ENCODE measurements at regions not wholly inside any gene's neighbourhood (a gene's known extent, or its start where the extent isn't known, plus 50 kb on each side); places are given as distances from the start of the nearest gene placed in this dataset.

- ATAC-seq, result no peak
- no peaks in the 10 kb centered on the region for H3K27me3 Mint-ChIP-seq
These were observed 638.3 kb upstream of the TMEM132C start for GRCh38 chr12:127628645-127629044.

GRCh38 chr12:127629066-127629820 lies 637.7 kb upstream of the TMEM132C start:
- ChIA-PET CTCF (no interaction called here), POLR2A (no interaction called here)
- Mint-ChIP-seq H3K4me1 (ENCODE audit: low read depth) (no peaks in the 10 kb centered on the region), H3K4me3 (no peak overlapping the region), H3K27ac (no peak overlapping the region), H3K36me3 (ENCODE audit: low read depth) (no peaks in the 10 kb centered on the region), H3K9me3 (peaks cover 4% of the 10 kb centered on the region), H3K27me3 (no peaks in the 10 kb centered on the region)
- no peak for ATAC-seq
- intact Hi-C loops (cut with micrococcal nuclease), result no loop called here
- no peak for TF ChIP-seq CTCF (IDR thresholded peaks at IDR 0.05)
- DNase-seq, result no peak

More at GRCh38 chr12:127628645-127629044, 638.3 kb upstream of the TMEM132C start:
- DNase-seq, result no peak
- Mint-ChIP-seq H3K9me3 (peaks cover 1% of the 10 kb centered on the region), H3K4me1 (ENCODE audit: low read depth) (no peaks in the 10 kb centered on the region), H3K27ac (no peak overlapping the region), H3K4me3 (no peak overlapping the region), H3K36me3 (ENCODE audit: low read depth) (no peaks in the 10 kb centered on the region)
- ChIA-PET CTCF (no interaction called here), POLR2A (no interaction called here)
- intact Hi-C loops (cut with micrococcal nuclease), result no loop called here
- TF ChIP-seq CTCF (IDR thresholded peaks at IDR 0.05), result no peak

- no peak overlapping the region for H3K27ac Mint-ChIP-seq
- DNase-seq (no peak), ATAC-seq (no peak)
- no peaks in the 10 kb centered on the region for H3K27me3 Mint-ChIP-seq
- ChIA-PET POLR2A (interaction anchor here (0.7 kb wide), 1 partner anchor 541 kb away, joined by 3 read pairs; no protein-coding TSS in a partner anchor), CTCF (no interaction called here)
- H3K4me3 Mint-ChIP-seq, result no peak overlapping the region
- intact Hi-C loops (cut with micrococcal nuclease), result no loop called here
- peaks cover 4% of the 10 kb centered on the region for H3K9me3 Mint-ChIP-seq
- no peaks in the 10 kb centered on the region for H3K4me1 Mint-ChIP-seq (ENCODE audit: low read depth)
- TF ChIP-seq CTCF (IDR thresholded peaks at IDR 0.05), result no peak
- no peaks in the 10 kb centered on the region for H3K36me3 Mint-ChIP-seq (ENCODE audit: low read depth)
These were observed 634.5 kb upstream of the TMEM132C start for GRCh38 chr12:127632461-127632860.

GRCh38 chr12:127635838-127636237 lies 631.1 kb upstream of the TMEM132C start:
- H3K9me3 Mint-ChIP-seq, result peaks cover 4% of the 10 kb centered on the region
- H3K27ac Mint-ChIP-seq, result no peak overlapping the region
- TF ChIP-seq CTCF (IDR thresholded peaks at IDR 0.05), result no peak
- ChIA-PET POLR2A (no interaction called here), CTCF (no interaction called here)
- H3K4me3 Mint-ChIP-seq, result no peak overlapping the region
- no peaks in the 10 kb centered on the region for H3K36me3 Mint-ChIP-seq (ENCODE audit: low read depth)
- ATAC-seq, result no peak
- H3K4me1 Mint-ChIP-seq (ENCODE audit: low read depth), result no peaks in the 10 kb centered on the region
- no peaks in the 10 kb centered on the region for H3K27me3 Mint-ChIP-seq
- DNase-seq, result no peak
- intact Hi-C loops (cut with micrococcal nuclease), result no loop called here

GRCh38 chr12:127636882-127637281 lies 630.1 kb upstream of the TMEM132C start:
- ATAC-seq, result no peak
- CTCF ChIA-PET, result no interaction called here
- H3K36me3 Mint-ChIP-seq (ENCODE audit: low read depth), result no peaks in the 10 kb centered on the region
- H3K9me3 Mint-ChIP-seq, result peaks cover 4% of the 10 kb centered on the region
- intact Hi-C loops (cut with micrococcal nuclease), result no loop called here
- H3K27me3 Mint-ChIP-seq, result no peaks in the 10 kb centered on the region
- no peaks in the 10 kb centered on the region for H3K4me1 Mint-ChIP-seq (ENCODE audit: low read depth)
- H3K27ac Mint-ChIP-seq, result no peak overlapping the region
- POLR2A ChIA-PET, result no interaction called here
- TF ChIP-seq CTCF (IDR thresholded peaks at IDR 0.05), result no peak
- H3K4me3 Mint-ChIP-seq, result no peak overlapping the region
- DNase-seq, result no peak
